IMR-90 (cell line): ENCODE measurements at regions not wholly inside any gene's neighbourhood (a gene's known extent, or its start where the extent isn't known, plus 50 kb on each side); places are given as distances from the start of the nearest gene placed in this dataset.

Source experiments
- ATAC-seq: fragments of 200-7000 bp; cut with Tn5 transposase; 2 replicates; pipeline ENCODE4 v1.9.1; 2020; ENCODE audit warnings: low read depth, mild to moderate bottlenecking, moderate library complexity
- BruUV-seq: library from RNA; stranded (reverse); fragments of 400-500 nt; replicated peaks from 2 replicates; lab custom pipeline; 2021; lab: Mats Ljungman, UMichigan
- CTCF ChIA-PET: fragments of 300-600 bp; formaldehyde crosslinking; extraction: SDS; loops from one replicate; lab custom pipeline; 2021; ENCODE audit warnings: antibody characterized with exemption; lab: Yijun Ruan, JAX
- POLR2A ChIA-PET: fragments of 300-600 bp; sonication (Branson Sonifier 250); formaldehyde crosslinking; loops from one replicate; lab custom pipeline; 2022; ENCODE audit warnings: antibody characterized with exemption; ENCODE audit not compliant: unreplicated experiment; lab: Charles Lee
- DNase-seq: peaks from one replicate; pipeline ENCODE4 v3.0.0; 2013
- H2AFZ ChIP-seq: replicated peaks from 2 replicates; pipeline ENCODE3; 2013; ENCODE audit warnings: low read length, mild to moderate bottlenecking; ENCODE audit not compliant: poor library complexity
- H2AK5ac ChIP-seq: 2 replicates; pipeline ENCODE4 v1.6.1; 2013; ENCODE audit warnings: low read depth, low read length, inconsistent platforms
- H2AK9ac ChIP-seq: replicated peaks from 2 replicates; pipeline ENCODE3; 2013; ENCODE audit warnings: mild to moderate bottlenecking, low read depth, low read length, moderate library complexity; ENCODE audit not compliant: poor library complexity
- H2BK120ac ChIP-seq: 2 replicates; pipeline ENCODE4 v1.6.1; 2013; ENCODE audit warnings: low read depth, low read length, inconsistent platforms
- H2BK15ac ChIP-seq: 3 replicates; pipeline ENCODE4 v1.6.1; 2013; ENCODE audit warnings: low read depth, low read length, inconsistent platforms
- H2BK20ac ChIP-seq: 2 replicates; pipeline ENCODE4 v1.6.1; 2013; ENCODE audit warnings: low read depth, mild to moderate bottlenecking, inconsistent platforms, low read length, moderate library complexity
- H2BK5ac ChIP-seq: 2 replicates; pipeline ENCODE4 v1.6.1; 2013; ENCODE audit warnings: mild to moderate bottlenecking, low read depth, low read length, inconsistent platforms; ENCODE audit not compliant: poor library complexity, severe bottlenecking
- H3K14ac ChIP-seq: replicated peaks from 2 replicates; pipeline ENCODE4 v1.6.1; 2013; ENCODE audit warnings: low read depth, low read length, inconsistent platforms
- H3K18ac ChIP-seq: 2 replicates; pipeline ENCODE4 v1.6.1; 2013; ENCODE audit warnings: low read depth, low read length, control low read depth
- H3K23ac ChIP-seq: 2 replicates; pipeline ENCODE4 v1.6.1; 2013; ENCODE audit warnings: low read depth, low read length, inconsistent platforms
- H3K27ac ChIP-seq: 2 replicates; pipeline ENCODE4 v1.5.1; 2013; ENCODE audit warnings: mild to moderate bottlenecking, control low read depth, low read length; ENCODE audit not compliant: insufficient read depth
- H3K27me3 ChIP-seq: 2 replicates; pipeline ENCODE4 v1.6.1; 2013; ENCODE audit warnings: low read length; ENCODE audit not compliant: control insufficient read depth, insufficient read depth
- H3K36me3 ChIP-seq: 2 replicates; pipeline ENCODE4 v1.6.1; 2013; ENCODE audit warnings: low read length, mixed read lengths; ENCODE audit not compliant: control insufficient read depth, insufficient read depth
- H3K4ac ChIP-seq: 2 replicates; pipeline ENCODE4 v1.6.1; 2013; ENCODE audit warnings: low read depth, low read length, inconsistent platforms
- H3K4me1 ChIP-seq: 2 replicates; pipeline ENCODE4 v1.6.1; 2013; ENCODE audit warnings: low read length, mixed read lengths; ENCODE audit not compliant: control insufficient read depth, insufficient read depth
- H3K4me2 ChIP-seq: 2 replicates; pipeline ENCODE4 v1.6.1; 2013; ENCODE audit warnings: low read depth, mild to moderate bottlenecking, control low read depth, low read length, moderate library complexity
- H3K4me3 ChIP-seq: 2 replicates; pipeline ENCODE4 v1.5.1; 2013; ENCODE audit warnings: low read depth, mild to moderate bottlenecking, control low read depth, low read length, moderate library complexity; ENCODE audit not compliant: insufficient read depth
- H3K56ac ChIP-seq: 2 replicates; pipeline ENCODE4 v1.6.1; 2013; ENCODE audit warnings: low read length, inconsistent platforms; ENCODE audit not compliant: insufficient read depth; ENCODE audit errors: extremely low read depth
- H3K79me1 ChIP-seq, 2 experiments: 2 replicates each; pipeline ENCODE4 v1.6.1; 2013; ENCODE audit warnings: low read length in 2 of 2, inconsistent platforms in 1 of 2, low read depth in 1 of 2
- H3K9ac ChIP-seq: 2 replicates; pipeline ENCODE4 v1.6.1; 2013; ENCODE audit warnings: low read depth, low read length, control low read depth
- H3K9me1 ChIP-seq: 2 replicates; pipeline ENCODE4 v1.6.1; 2013; ENCODE audit warnings: low read length, inconsistent platforms; ENCODE audit not compliant: insufficient read depth
- H3K9me3 ChIP-seq: 2 replicates; pipeline ENCODE4 v1.6.1; 2013; ENCODE audit warnings: low read length; ENCODE audit not compliant: control insufficient read depth, insufficient read depth
- H4K20me1 ChIP-seq: 2 replicates; pipeline ENCODE4 v1.6.1; 2013; ENCODE audit warnings: low read length, inconsistent platforms; ENCODE audit not compliant: insufficient read depth
- H4K5ac ChIP-seq: 2 replicates; pipeline ENCODE4 v1.6.1; 2013; ENCODE audit warnings: mild to moderate bottlenecking, low read depth, low read length, control low read depth
- H4K8ac ChIP-seq, 2 experiments: 2 replicates each; pipeline ENCODE4 v1.6.1; 2013; ENCODE audit warnings: low read depth in 2 of 2, low read length in 2 of 2, control low read depth in 1 of 2, inconsistent platforms in 1 of 2
- H4K91ac ChIP-seq: 2 replicates; pipeline ENCODE4 v1.6.1; 2013; ENCODE audit warnings: low read depth, low read length, inconsistent platforms; ENCODE audit not compliant: insufficient read depth
- CTCF ChIP-seq: conservative IDR thresholded peaks from 2 replicates; pipeline ENCODE4 v1.5.1; 2012; ENCODE audit warnings: mild to moderate bottlenecking, low read depth, low read length, improper control_type of control experiment
- MXI1 ChIP-seq: IDR thresholded peaks from 2 replicates; pipeline ENCODE4 v1.6.1; 2012; ENCODE audit warnings: low read depth, mild to moderate bottlenecking, low read length, moderate library complexity, borderline replicate concordance
- POLR2A ChIP-seq: IDR thresholded peaks from 2 replicates; pipeline ENCODE4 v1.6.1; 2012; ENCODE audit warnings: mild to moderate bottlenecking, low read depth, low read length
- RAD21 ChIP-seq: IDR thresholded peaks from 2 replicates; pipeline ENCODE4 v1.6.1; 2012; ENCODE audit warnings: low read length, improper control_type of control experiment
- RFX5 ChIP-seq: IDR thresholded peaks from 2 replicates; pipeline ENCODE4 v1.8.0; 2012; ENCODE audit warnings: low read depth, mild to moderate bottlenecking, low read length, moderate library complexity
- SMC3 ChIP-seq: fragments of 150-350 bp; IDR thresholded peaks from 2 replicates; pipeline ENCODE4 v1.6.1; 2016; ENCODE audit warnings: low read depth, mild to moderate bottlenecking, antibody characterized with exemption, low read length, moderate library complexity
- WGBS, 2 experiments: methylation state at CpG; one replicate each; pipeline versions ENCODE4 v1.1.5 to v1.1.7; 2013; ENCODE audit warnings: missing lambda C conversion rate in 2 of 2; ENCODE audit not compliant: insufficient read length in 1 of 2; ENCODE audit errors: extremely low coverage in 2 of 2; 5-methylcytosine and 5-hydroxymethylcytosine counted together
- dilution Hi-C: fragments of 300-500 bp; cut with HindIII; formaldehyde crosslinking; loops from one replicate; pipeline ENCODE4 v1.14.3; 2018; ENCODE audit warnings: low sequenced_read_pairs; ENCODE audit not compliant: unreplicated experiment
- in situ Hi-C: fragments of 300-500 bp; cut with MboI; formaldehyde crosslinking; loops from 3 replicates; pipeline ENCODE4 v1.14.3; 2019; ENCODE audit warnings: low sequenced_read_pairs, inconsistent platforms, mixed read lengths
- intact Hi-C: fragments of 100-400 bp; cut with micrococcal nuclease; formaldehyde crosslinking; loops from 2 replicates; pipeline ENCODE4 v1.10.0; 2022

GRCh38 chr6:11947575-11947974 is 64.5 kb upstream of the HIVEP1 start:
- intact Hi-C loops (no loop called here), dilution Hi-C loops (no loop called here), in situ Hi-C loops (no loop called here)
- ATAC-seq (no peak), DNase-seq (no peak)
- Histone ChIP-seq H3K4me3 (no peak overlapping the region), H2AK9ac (no peak overlapping the region), H3K56ac (no peak overlapping the region), H3K4me2 (no peak overlapping the region), H3K4ac (no peak overlapping the region), H2AFZ (no peak overlapping the region), H2BK20ac (no peak overlapping the region), H3K9me1 (no peaks in the 10 kb centered on the region), H3K27ac (no peak overlapping the region), H3K4me1 (no peaks in the 10 kb centered on the region), H2BK15ac (no peak overlapping the region), H4K8ac (no peak overlapping the region), H3K36me3 (no peaks in the 10 kb centered on the region), H3K79me1 (no peaks in the 10 kb centered on the region), H3K27me3 (no peaks in the 10 kb centered on the region), H3K9ac (no peak overlapping the region), H4K91ac (no peak overlapping the region), H3K9me3 (no peaks in the 10 kb centered on the region), H3K14ac (no peak overlapping the region), H2AK5ac (no peak overlapping the region), H3K18ac (no peak overlapping the region), H2BK120ac (no peak overlapping the region), H4K20me1 (no peaks in the 10 kb centered on the region), H4K5ac (no peak overlapping the region), H3K23ac (no peak overlapping the region), H2BK5ac (no peak overlapping the region)
- CTCF ChIA-PET: interaction anchor here (0.6 kb wide), 1 partner anchor 90 kb away, joined by 3 read pairs; no protein-coding TSS in a partner anchor
- no CpG with 5 or more reads among the region's 2 CpGs for whole genome bisulfite sequencing, 2 experiments
- no TSS peak for BruUV-seq
- POLR2A ChIA-PET: no interaction called here
- TF ChIP-seq POLR2A: no peak
- TF ChIP-seq RFX5: no peak
- no peak for TF ChIP-seq CTCF
- TF ChIP-seq MXI1: no peak
- TF ChIP-seq RAD21: no peak
- TF ChIP-seq SMC3: no peak
